IMR-90 (cell line): ENCODE measurements at regions not wholly inside any gene's neighbourhood (a gene's known extent, or its start where the extent isn't known, plus 50 kb on each side); places are given as distances from the start of the nearest gene placed in this dataset.

ENCODE experiments used
- ATAC-seq: fragments of 200-7000 bp; cut with Tn5 transposase; 2 replicates; pipeline ENCODE4 v1.9.1; 2020; ENCODE audit warnings: low read depth, mild to moderate bottlenecking, moderate library complexity
- BruUV-seq: library from RNA; stranded (reverse); fragments of 400-500 nt; replicated peaks from 2 replicates; lab custom pipeline; 2021; lab: Mats Ljungman, UMichigan
- CTCF ChIA-PET: fragments of 300-600 bp; formaldehyde crosslinking; extraction: SDS; loops from one replicate; lab custom pipeline; 2021; ENCODE audit warnings: antibody characterized with exemption; lab: Yijun Ruan, JAX
- POLR2A ChIA-PET: fragments of 300-600 bp; sonication (Branson Sonifier 250); formaldehyde crosslinking; loops from one replicate; lab custom pipeline; 2022; ENCODE audit warnings: antibody characterized with exemption; ENCODE audit not compliant: unreplicated experiment; lab: Charles Lee
- DNase-seq: peaks from one replicate; pipeline ENCODE4 v3.0.0; 2013
- H2AFZ ChIP-seq: replicated peaks from 2 replicates; pipeline ENCODE3; 2013; ENCODE audit warnings: low read length, mild to moderate bottlenecking; ENCODE audit not compliant: poor library complexity
- H2AK5ac ChIP-seq: 2 replicates; pipeline ENCODE4 v1.6.1; 2013; ENCODE audit warnings: low read depth, low read length, inconsistent platforms
- H2AK9ac ChIP-seq: replicated peaks from 2 replicates; pipeline ENCODE3; 2013; ENCODE audit warnings: mild to moderate bottlenecking, low read depth, low read length, moderate library complexity; ENCODE audit not compliant: poor library complexity
- H2BK120ac ChIP-seq: 2 replicates; pipeline ENCODE4 v1.6.1; 2013; ENCODE audit warnings: low read depth, low read length, inconsistent platforms
- H2BK15ac ChIP-seq: 3 replicates; pipeline ENCODE4 v1.6.1; 2013; ENCODE audit warnings: low read depth, low read length, inconsistent platforms
- H2BK20ac ChIP-seq: 2 replicates; pipeline ENCODE4 v1.6.1; 2013; ENCODE audit warnings: low read depth, mild to moderate bottlenecking, inconsistent platforms, low read length, moderate library complexity
- H2BK5ac ChIP-seq: 2 replicates; pipeline ENCODE4 v1.6.1; 2013; ENCODE audit warnings: mild to moderate bottlenecking, low read depth, low read length, inconsistent platforms; ENCODE audit not compliant: poor library complexity, severe bottlenecking
- H3K14ac ChIP-seq: replicated peaks from 2 replicates; pipeline ENCODE4 v1.6.1; 2013; ENCODE audit warnings: low read depth, low read length, inconsistent platforms
- H3K18ac ChIP-seq: 2 replicates; pipeline ENCODE4 v1.6.1; 2013; ENCODE audit warnings: low read depth, low read length, control low read depth
- H3K23ac ChIP-seq: 2 replicates; pipeline ENCODE4 v1.6.1; 2013; ENCODE audit warnings: low read depth, low read length, inconsistent platforms
- H3K27ac ChIP-seq: 2 replicates; pipeline ENCODE4 v1.5.1; 2013; ENCODE audit warnings: mild to moderate bottlenecking, control low read depth, low read length; ENCODE audit not compliant: insufficient read depth
- H3K27me3 ChIP-seq: 2 replicates; pipeline ENCODE4 v1.6.1; 2013; ENCODE audit warnings: low read length; ENCODE audit not compliant: control insufficient read depth, insufficient read depth
- H3K36me3 ChIP-seq: 2 replicates; pipeline ENCODE4 v1.6.1; 2013; ENCODE audit warnings: low read length, mixed read lengths; ENCODE audit not compliant: control insufficient read depth, insufficient read depth
- H3K4ac ChIP-seq: 2 replicates; pipeline ENCODE4 v1.6.1; 2013; ENCODE audit warnings: low read depth, low read length, inconsistent platforms
- H3K4me1 ChIP-seq: 2 replicates; pipeline ENCODE4 v1.6.1; 2013; ENCODE audit warnings: low read length, mixed read lengths; ENCODE audit not compliant: control insufficient read depth, insufficient read depth
- H3K4me2 ChIP-seq: 2 replicates; pipeline ENCODE4 v1.6.1; 2013; ENCODE audit warnings: low read depth, mild to moderate bottlenecking, control low read depth, low read length, moderate library complexity
- H3K4me3 ChIP-seq: 2 replicates; pipeline ENCODE4 v1.5.1; 2013; ENCODE audit warnings: low read depth, mild to moderate bottlenecking, control low read depth, low read length, moderate library complexity; ENCODE audit not compliant: insufficient read depth
- H3K56ac ChIP-seq: 2 replicates; pipeline ENCODE4 v1.6.1; 2013; ENCODE audit warnings: low read length, inconsistent platforms; ENCODE audit not compliant: insufficient read depth; ENCODE audit errors: extremely low read depth
- H3K79me1 ChIP-seq, 2 experiments: 2 replicates each; pipeline ENCODE4 v1.6.1; 2013; ENCODE audit warnings: low read length in 2 of 2, inconsistent platforms in 1 of 2, low read depth in 1 of 2
- H3K9ac ChIP-seq: 2 replicates; pipeline ENCODE4 v1.6.1; 2013; ENCODE audit warnings: low read depth, low read length, control low read depth
- H3K9me1 ChIP-seq: 2 replicates; pipeline ENCODE4 v1.6.1; 2013; ENCODE audit warnings: low read length, inconsistent platforms; ENCODE audit not compliant: insufficient read depth
- H3K9me3 ChIP-seq: 2 replicates; pipeline ENCODE4 v1.6.1; 2013; ENCODE audit warnings: low read length; ENCODE audit not compliant: control insufficient read depth, insufficient read depth
- H4K20me1 ChIP-seq: 2 replicates; pipeline ENCODE4 v1.6.1; 2013; ENCODE audit warnings: low read length, inconsistent platforms; ENCODE audit not compliant: insufficient read depth
- H4K5ac ChIP-seq: 2 replicates; pipeline ENCODE4 v1.6.1; 2013; ENCODE audit warnings: mild to moderate bottlenecking, low read depth, low read length, control low read depth
- H4K8ac ChIP-seq, 2 experiments: 2 replicates each; pipeline ENCODE4 v1.6.1; 2013; ENCODE audit warnings: low read depth in 2 of 2, low read length in 2 of 2, control low read depth in 1 of 2, inconsistent platforms in 1 of 2
- H4K91ac ChIP-seq: 2 replicates; pipeline ENCODE4 v1.6.1; 2013; ENCODE audit warnings: low read depth, low read length, inconsistent platforms; ENCODE audit not compliant: insufficient read depth
- CHD1 ChIP-seq: IDR thresholded peaks from 2 replicates; pipeline ENCODE4 v1.6.1; 2012; ENCODE audit warnings: low read depth, low read length, improper control_type of control experiment
- FOS ChIP-seq: fragments of 150-350 bp; IDR thresholded peaks from 2 replicates; pipeline ENCODE4 v1.6.1; 2016; ENCODE audit warnings: low read depth, low read length
- NFE2L2 ChIP-seq: fragments of 150-350 bp; IDR thresholded peaks from 2 replicates; pipeline ENCODE4 v1.6.1; 2016; ENCODE audit warnings: low read depth, mild to moderate bottlenecking, low read length
- RFX5 ChIP-seq: IDR thresholded peaks from 2 replicates; pipeline ENCODE4 v1.8.0; 2012; ENCODE audit warnings: low read depth, mild to moderate bottlenecking, low read length, moderate library complexity
- USF2 ChIP-seq: fragments of 150-350 bp; IDR thresholded peaks from 2 replicates; pipeline ENCODE4 v1.6.1; 2017; ENCODE audit warnings: mild to moderate bottlenecking, antibody characterized with exemption, low read length, low read depth
- WGBS, 2 experiments: methylation state at CpG; one replicate each; pipeline versions ENCODE4 v1.1.5 to v1.1.7; 2013; ENCODE audit warnings: missing lambda C conversion rate in 2 of 2; ENCODE audit not compliant: insufficient read length in 1 of 2; ENCODE audit errors: extremely low coverage in 2 of 2; 5-methylcytosine and 5-hydroxymethylcytosine counted together
- dilution Hi-C: fragments of 300-500 bp; cut with HindIII; formaldehyde crosslinking; loops from one replicate; pipeline ENCODE4 v1.14.3; 2018; ENCODE audit warnings: low sequenced_read_pairs; ENCODE audit not compliant: unreplicated experiment
- in situ Hi-C: fragments of 300-500 bp; cut with MboI; formaldehyde crosslinking; loops from 3 replicates; pipeline ENCODE4 v1.14.3; 2019; ENCODE audit warnings: low sequenced_read_pairs, inconsistent platforms, mixed read lengths
- intact Hi-C: fragments of 100-400 bp; cut with micrococcal nuclease; formaldehyde crosslinking; loops from 2 replicates; pipeline ENCODE4 v1.10.0; 2022

GRCh38 chr9:24413651-24414050, 132.0 kb downstream of the IZUMO3 start:
- no peak overlapping the region for H2BK5ac ChIP-seq
- H3K79me1 ChIP-seq = no peaks in the 10 kb centered on the region
- H3K56ac ChIP-seq = no peak overlapping the region
- no peaks in the 10 kb centered on the region for H3K27me3 ChIP-seq
- no peak overlapping the region for H2BK120ac ChIP-seq
- no peak overlapping the region for H3K18ac ChIP-seq
- dilution Hi-C loops (no loop called here), in situ Hi-C loops (no loop called here), intact Hi-C loops (no loop called here)
- H2BK20ac ChIP-seq = no peak overlapping the region
- WGBS, 2 experiments = no CpG with 5 or more reads among the region's 2 CpGs
- no peak overlapping the region for H3K27ac ChIP-seq
- H4K20me1 ChIP-seq = no peaks in the 10 kb centered on the region
- no peaks in the 10 kb centered on the region for H3K36me3 ChIP-seq
- ChIA-PET CTCF (no interaction called here), POLR2A (no interaction called here)
- no peak overlapping the region for H3K23ac ChIP-seq
- BruUV-seq = no TSS peak
- H4K91ac ChIP-seq = no peak overlapping the region
- no peak overlapping the region for H4K5ac ChIP-seq
- H2AK9ac ChIP-seq = no peak overlapping the region
- no peak overlapping the region for H3K14ac ChIP-seq
- no peaks in the 10 kb centered on the region for H3K9me1 ChIP-seq
- H3K4me1 ChIP-seq = no peaks in the 10 kb centered on the region
- no peak overlapping the region for H2BK15ac ChIP-seq
- H2AFZ ChIP-seq = no peak overlapping the region
- H3K9ac ChIP-seq = no peak overlapping the region
- no peak overlapping the region for H2AK5ac ChIP-seq
- ATAC-seq = no peak
- no peaks in the 10 kb centered on the region; the same call in 1 of the 2 replicates for H3K9me3 ChIP-seq
- no peak for TF ChIP-seq NFE2L2
- TF ChIP-seq CHD1 = no peak
- no peak for TF ChIP-seq FOS
- TF ChIP-seq RFX5 = no peak
- TF ChIP-seq USF2 = no peak
- DNase-seq = no peak
- H4K8ac ChIP-seq = no peak overlapping the region
- H3K4ac ChIP-seq = no peak overlapping the region
- H3K4me2 ChIP-seq = no peak overlapping the region
- H3K4me3 ChIP-seq = no peak overlapping the region
